PC-9 (cell line): ENCODE measurements at regions not wholly inside any gene's neighbourhood (a gene's known extent, or its start where the extent isn't known, plus 50 kb on each side); places are given as distances from the start of the nearest gene placed in this dataset.

Source experiments
- EZH2 ChIP-seq: fragments of 200-600 bp; sonication (generic); IDR thresholded peaks from 2 replicates; pipeline ENCODE4 v1.8.0; 2017; ENCODE audit warnings: antibody characterized with exemption, low read depth
- TF ChIP-seq, protein P1 (sequence below): fragments of 200-600 bp; sonication (generic); conservative IDR thresholded peaks from 2 replicates; pipeline ENCODE4 v1.6.1; 2017; ENCODE audit warnings: mixed run types, antibody characterized with exemption, mild to moderate bottlenecking, moderate library complexity

DNA sequence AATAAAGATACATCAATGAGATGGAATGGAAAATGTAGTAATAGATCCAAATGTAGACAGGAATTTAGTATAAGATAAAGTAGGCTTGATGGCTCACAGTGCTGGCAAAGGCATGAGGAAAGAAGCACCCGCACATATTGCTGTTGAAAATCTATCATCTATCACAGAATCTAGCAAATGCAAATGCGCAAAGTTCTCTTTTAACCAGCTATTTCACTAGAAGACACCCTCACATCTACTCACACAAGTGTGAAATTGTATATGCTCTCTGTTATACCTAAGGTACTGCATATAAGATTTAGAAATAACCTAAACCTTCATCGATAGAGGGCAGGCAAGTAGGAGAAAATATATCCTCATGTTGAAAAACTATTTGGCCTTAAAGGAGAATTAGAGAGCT lies 756.7 kb upstream of the SEMA6D start:
- TF ChIP-seq, protein P1, sequence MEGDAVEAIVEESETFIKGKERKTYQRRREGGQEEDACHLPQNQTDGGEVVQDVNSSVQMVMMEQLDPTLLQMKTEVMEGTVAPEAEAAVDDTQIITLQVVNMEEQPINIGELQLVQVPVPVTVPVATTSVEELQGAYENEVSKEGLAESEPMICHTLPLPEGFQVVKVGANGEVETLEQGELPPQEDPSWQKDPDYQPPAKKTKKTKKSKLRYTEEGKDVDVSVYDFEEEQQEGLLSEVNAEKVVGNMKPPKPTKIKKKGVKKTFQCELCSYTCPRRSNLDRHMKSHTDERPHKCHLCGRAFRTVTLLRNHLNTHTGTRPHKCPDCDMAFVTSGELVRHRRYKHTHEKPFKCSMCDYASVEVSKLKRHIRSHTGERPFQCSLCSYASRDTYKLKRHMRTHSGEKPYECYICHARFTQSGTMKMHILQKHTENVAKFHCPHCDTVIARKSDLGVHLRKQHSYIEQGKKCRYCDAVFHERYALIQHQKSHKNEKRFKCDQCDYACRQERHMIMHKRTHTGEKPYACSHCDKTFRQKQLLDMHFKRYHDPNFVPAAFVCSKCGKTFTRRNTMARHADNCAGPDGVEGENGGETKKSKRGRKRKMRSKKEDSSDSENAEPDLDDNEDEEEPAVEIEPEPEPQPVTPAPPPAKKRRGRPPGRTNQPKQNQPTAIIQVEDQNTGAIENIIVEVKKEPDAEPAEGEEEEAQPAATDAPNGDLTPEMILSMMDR, result no peak
- TF ChIP-seq EZH2, result no peak
